SK-N-SH treated with all-trans-retinoic acid at 6 μM for 48 hours (cell line): ENCODE measurements at regions not wholly inside any gene's neighbourhood (a gene's known extent, or its start where the extent isn't known, plus 50 kb on each side); places are given as distances from the start of the nearest gene placed in this dataset.

Experiments
- ATAC-seq: fragments of 200-7000 bp; cut with Tn5 transposase; 3 replicates; pipeline ENCODE4 v1.9.1; 2020; ENCODE audit warnings: mild to moderate bottlenecking, moderate library complexity
- ARNTL ChIP-seq: fragments of 450-650 bp; formaldehyde crosslinking; IDR thresholded peaks from 2 replicates; pipeline ENCODE4 v1.5.0; 2020; ENCODE audit warnings: low read depth, mild to moderate bottlenecking, moderate library complexity, borderline replicate concordance
- BACH2 ChIP-seq: fragments of 250-450 bp; sonication (Bioruptor Pico); IDR thresholded peaks from 2 replicates; pipeline ENCODE4 v1.9.0; 2021; ENCODE audit warnings: mild to moderate bottlenecking, borderline replicate concordance
- CSDC2 ChIP-seq: fragments of 250-450 bp; sonication (Bioruptor Pico); IDR thresholded peaks from 2 replicates; pipeline ENCODE4 v1.5.0; 2020; ENCODE audit warnings: mild to moderate bottlenecking, moderate library complexity
- ESRRG ChIP-seq: fragments of 250-450 bp; sonication (Bioruptor Pico); IDR thresholded peaks from 2 replicates; pipeline ENCODE4 v1.6.1; 2021; ENCODE audit warnings: mild to moderate bottlenecking
- GLIS3 ChIP-seq: fragments of 250-450 bp; sonication (Bioruptor Pico); IDR thresholded peaks from 2 replicates; pipeline ENCODE4 v1.5.0; 2020; ENCODE audit warnings: mild to moderate bottlenecking, moderate library complexity
- ISL1 ChIP-seq: fragments of 250-450 bp; sonication (Bioruptor Pico); IDR thresholded peaks from 2 replicates; pipeline ENCODE4 v2.1.2; 2022; ENCODE audit warnings: mild to moderate bottlenecking, moderate library complexity
- OSR1 ChIP-seq: fragments of 250-450 bp; sonication (Bioruptor Pico); IDR thresholded peaks from 2 replicates; pipeline ENCODE4 v1.8.0; 2022; ENCODE audit warnings: moderate library complexity, mild to moderate bottlenecking, inconsistent platforms
- PPARA ChIP-seq: fragments of 250-450 bp; sonication (Bioruptor Pico); IDR thresholded peaks from 2 replicates; pipeline ENCODE4 v1.5.0; 2020; ENCODE audit warnings: mild to moderate bottlenecking, borderline replicate concordance
- RARB ChIP-seq: fragments of 250-450 bp; sonication (Bioruptor Pico); IDR thresholded peaks from 2 replicates; pipeline ENCODE4 v1.8.0; 2021; ENCODE audit warnings: mild to moderate bottlenecking, moderate library complexity
- SNAI2 ChIP-seq: fragments of 250-450 bp; sonication (Bioruptor Pico); IDR thresholded peaks from 2 replicates; pipeline ENCODE4 v1.5.0; 2020; ENCODE audit warnings: mild to moderate bottlenecking, moderate library complexity
- TCF4 ChIP-seq: fragments of 250-450 bp; sonication (Bioruptor Pico); IDR thresholded peaks from 2 replicates; pipeline ENCODE4 v1.8.0; 2021; ENCODE audit warnings: mild to moderate bottlenecking, moderate library complexity, borderline replicate concordance
- TOX ChIP-seq: fragments of 250-450 bp; sonication (Bioruptor Pico); IDR thresholded peaks from 2 replicates; pipeline ENCODE4 v1.8.0; 2021; ENCODE audit warnings: mild to moderate bottlenecking, moderate library complexity, borderline replicate concordance
- ZC3H10 ChIP-seq: fragments of 250-450 bp; sonication (Bioruptor Pico); IDR thresholded peaks from 2 replicates; pipeline ENCODE4 v1.5.1; 2021; ENCODE audit warnings: mild to moderate bottlenecking, moderate library complexity
- ZFP3 ChIP-seq: fragments of 250-450 bp; sonication (Bioruptor Pico); IDR thresholded peaks from 2 replicates; pipeline ENCODE4 v1.5.0; 2020; ENCODE audit warnings: mild to moderate bottlenecking, moderate library complexity
- ZFP30 ChIP-seq: fragments of 450-650 bp; formaldehyde crosslinking; IDR thresholded peaks from 2 replicates; pipeline ENCODE4 v1.5.0; 2022; ENCODE audit warnings: mild to moderate bottlenecking, moderate library complexity
- ZNF565 ChIP-seq: fragments of 450-650 bp; formaldehyde crosslinking; conservative IDR thresholded peaks from 2 replicates; pipeline ENCODE4 v1.5.0; 2020; ENCODE audit warnings: low read depth, mild to moderate bottlenecking, moderate library complexity
- ZNF70 ChIP-seq: fragments of 450-650 bp; formaldehyde crosslinking; IDR thresholded peaks from 2 replicates; pipeline ENCODE4 v1.5.0; 2020; ENCODE audit warnings: mild to moderate bottlenecking, moderate library complexity
- TF ChIP-seq, protein P1 (sequence below): fragments of 250-450 bp; sonication (Bioruptor Pico); IDR thresholded peaks from 2 replicates; pipeline ENCODE4 v1.5.0; 2020; ENCODE audit warnings: mild to moderate bottlenecking, moderate library complexity
- TF ChIP-seq, protein P2 (sequence below): fragments of 250-450 bp; sonication (Bioruptor Pico); IDR thresholded peaks from 2 replicates; pipeline ENCODE4 v1.8.0; 2021; ENCODE audit warnings: low read depth, mild to moderate bottlenecking, moderate library complexity, borderline replicate concordance
- TF ChIP-seq, protein P3 (sequence below): fragments of 250-450 bp; sonication (Bioruptor Pico); IDR thresholded peaks from 2 replicates; pipeline ENCODE4 v1.5.1; 2021; ENCODE audit warnings: mild to moderate bottlenecking, moderate library complexity
- TF ChIP-seq, protein P4 (sequence below): fragments of 250-450 bp; sonication (Bioruptor Pico); IDR thresholded peaks from 2 replicates; pipeline ENCODE4 v1.8.0; 2020; ENCODE audit warnings: mild to moderate bottlenecking, moderate library complexity, borderline replicate concordance
- TF ChIP-seq, protein P5 (sequence below): fragments of 250-450 bp; sonication (Bioruptor Pico); IDR thresholded peaks from 2 replicates; pipeline ENCODE4 v1.5.1; 2020; ENCODE audit warnings: low read depth, mild to moderate bottlenecking, moderate library complexity

DNA sequence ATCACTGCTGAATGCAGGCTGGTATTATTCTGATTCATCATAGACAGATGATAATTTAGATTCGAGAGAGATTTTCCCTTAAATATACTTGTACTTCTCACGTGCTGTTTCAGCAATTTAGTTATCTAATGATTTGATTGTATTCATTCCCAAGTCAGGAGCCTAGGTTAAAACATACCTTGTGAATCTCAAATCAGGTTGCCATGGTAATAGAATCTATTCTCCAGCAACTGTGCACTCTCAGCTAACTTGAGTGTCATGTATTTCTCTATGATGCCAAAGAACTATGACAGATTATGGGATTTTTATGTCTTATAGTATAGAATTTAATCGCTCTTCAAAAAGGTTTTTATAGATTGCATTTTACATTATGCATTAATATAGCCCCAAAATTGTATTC, 315.3 kb downstream of the GABRG2 start:
- ATAC-seq: no peak
- TF ChIP-seq ZFP30 (no peak), SNAI2 (CRISPR knock-in tag) (no peak), CSDC2 (CRISPR knock-in tag) (no peak), TOX (CRISPR knock-in tag) (no peak), BACH2 (CRISPR knock-in tag) (no peak), TCF4 (no peak), OSR1 (CRISPR knock-in tag) (no peak), ZFP3 (CRISPR knock-in tag) (no peak), ISL1 (no peak), GLIS3 (CRISPR knock-in tag) (no peak), ARNTL (no peak), ZC3H10 (CRISPR knock-in tag) (no peak), ESRRG (CRISPR knock-in tag) (no peak), ZNF70 (CRISPR knock-in tag) (no peak), RARB (CRISPR knock-in tag) (no peak)
- TF ChIP-seq, protein P1, sequence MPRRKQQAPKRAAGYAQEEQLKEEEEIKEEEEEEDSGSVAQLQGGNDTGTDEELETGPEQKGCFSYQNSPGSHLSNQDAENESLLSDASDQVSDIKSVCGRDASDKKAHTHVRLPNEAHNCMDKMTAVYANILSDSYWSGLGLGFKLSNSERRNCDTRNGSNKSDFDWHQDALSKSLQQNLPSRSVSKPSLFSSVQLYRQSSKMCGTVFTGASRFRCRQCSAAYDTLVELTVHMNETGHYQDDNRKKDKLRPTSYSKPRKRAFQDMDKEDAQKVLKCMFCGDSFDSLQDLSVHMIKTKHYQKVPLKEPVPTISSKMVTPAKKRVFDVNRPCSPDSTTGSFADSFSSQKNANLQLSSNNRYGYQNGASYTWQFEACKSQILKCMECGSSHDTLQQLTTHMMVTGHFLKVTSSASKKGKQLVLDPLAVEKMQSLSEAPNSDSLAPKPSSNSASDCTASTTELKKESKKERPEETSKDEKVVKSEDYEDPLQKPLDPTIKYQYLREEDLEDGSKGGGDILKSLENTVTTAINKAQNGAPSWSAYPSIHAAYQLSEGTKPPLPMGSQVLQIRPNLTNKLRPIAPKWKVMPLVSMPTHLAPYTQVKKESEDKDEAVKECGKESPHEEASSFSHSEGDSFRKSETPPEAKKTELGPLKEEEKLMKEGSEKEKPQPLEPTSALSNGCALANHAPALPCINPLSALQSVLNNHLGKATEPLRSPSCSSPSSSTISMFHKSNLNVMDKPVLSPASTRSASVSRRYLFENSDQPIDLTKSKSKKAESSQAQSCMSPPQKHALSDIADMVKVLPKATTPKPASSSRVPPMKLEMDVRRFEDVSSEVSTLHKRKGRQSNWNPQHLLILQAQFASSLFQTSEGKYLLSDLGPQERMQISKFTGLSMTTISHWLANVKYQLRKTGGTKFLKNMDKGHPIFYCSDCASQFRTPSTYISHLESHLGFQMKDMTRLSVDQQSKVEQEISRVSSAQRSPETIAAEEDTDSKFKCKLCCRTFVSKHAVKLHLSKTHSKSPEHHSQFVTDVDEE (CRISPR knock-in tag): no peak
- TF ChIP-seq, protein P2, sequence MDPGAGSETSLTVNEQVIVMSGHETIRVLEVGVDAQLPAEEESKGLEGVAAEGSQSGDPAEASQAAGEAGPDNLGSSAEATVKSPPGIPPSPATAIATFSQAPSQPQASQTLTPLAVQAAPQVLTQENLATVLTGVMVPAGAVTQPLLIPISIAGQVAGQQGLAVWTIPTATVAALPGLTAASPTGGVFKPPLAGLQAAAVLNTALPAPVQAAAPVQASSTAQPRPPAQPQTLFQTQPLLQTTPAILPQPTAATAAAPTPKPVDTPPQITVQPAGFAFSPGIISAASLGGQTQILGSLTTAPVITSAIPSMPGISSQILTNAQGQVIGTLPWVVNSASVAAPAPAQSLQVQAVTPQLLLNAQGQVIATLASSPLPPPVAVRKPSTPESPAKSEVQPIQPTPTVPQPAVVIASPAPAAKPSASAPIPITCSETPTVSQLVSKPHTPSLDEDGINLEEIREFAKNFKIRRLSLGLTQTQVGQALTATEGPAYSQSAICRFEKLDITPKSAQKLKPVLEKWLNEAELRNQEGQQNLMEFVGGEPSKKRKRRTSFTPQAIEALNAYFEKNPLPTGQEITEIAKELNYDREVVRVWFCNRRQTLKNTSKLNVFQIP (CRISPR knock-in tag): no peak
- TF ChIP-seq, protein P3, sequence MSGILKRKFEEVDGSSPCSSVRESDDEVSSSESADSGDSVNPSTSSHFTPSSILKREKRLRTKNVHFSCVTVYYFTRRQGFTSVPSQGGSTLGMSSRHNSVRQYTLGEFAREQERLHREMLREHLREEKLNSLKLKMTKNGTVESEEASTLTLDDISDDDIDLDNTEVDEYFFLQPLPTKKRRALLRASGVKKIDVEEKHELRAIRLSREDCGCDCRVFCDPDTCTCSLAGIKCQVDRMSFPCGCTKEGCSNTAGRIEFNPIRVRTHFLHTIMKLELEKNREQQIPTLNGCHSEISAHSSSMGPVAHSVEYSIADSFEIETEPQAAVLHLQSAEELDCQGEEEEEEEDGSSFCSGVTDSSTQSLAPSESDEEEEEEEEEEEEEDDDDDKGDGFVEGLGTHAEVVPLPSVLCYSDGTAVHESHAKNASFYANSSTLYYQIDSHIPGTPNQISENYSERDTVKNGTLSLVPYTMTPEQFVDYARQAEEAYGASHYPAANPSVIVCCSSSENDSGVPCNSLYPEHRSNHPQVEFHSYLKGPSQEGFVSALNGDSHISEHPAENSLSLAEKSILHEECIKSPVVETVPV (CRISPR knock-in tag): no peak
- TF ChIP-seq, protein P4, sequence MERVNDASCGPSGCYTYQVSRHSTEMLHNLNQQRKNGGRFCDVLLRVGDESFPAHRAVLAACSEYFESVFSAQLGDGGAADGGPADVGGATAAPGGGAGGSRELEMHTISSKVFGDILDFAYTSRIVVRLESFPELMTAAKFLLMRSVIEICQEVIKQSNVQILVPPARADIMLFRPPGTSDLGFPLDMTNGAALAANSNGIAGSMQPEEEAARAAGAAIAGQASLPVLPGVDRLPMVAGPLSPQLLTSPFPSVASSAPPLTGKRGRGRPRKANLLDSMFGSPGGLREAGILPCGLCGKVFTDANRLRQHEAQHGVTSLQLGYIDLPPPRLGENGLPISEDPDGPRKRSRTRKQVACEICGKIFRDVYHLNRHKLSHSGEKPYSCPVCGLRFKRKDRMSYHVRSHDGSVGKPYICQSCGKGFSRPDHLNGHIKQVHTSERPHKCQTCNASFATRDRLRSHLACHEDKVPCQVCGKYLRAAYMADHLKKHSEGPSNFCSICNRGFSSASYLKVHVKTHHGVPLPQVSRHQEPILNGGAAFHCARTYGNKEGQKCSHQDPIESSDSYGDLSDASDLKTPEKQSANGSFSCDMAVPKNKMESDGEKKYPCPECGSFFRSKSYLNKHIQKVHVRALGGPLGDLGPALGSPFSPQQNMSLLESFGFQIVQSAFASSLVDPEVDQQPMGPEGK: no peak

DNA sequence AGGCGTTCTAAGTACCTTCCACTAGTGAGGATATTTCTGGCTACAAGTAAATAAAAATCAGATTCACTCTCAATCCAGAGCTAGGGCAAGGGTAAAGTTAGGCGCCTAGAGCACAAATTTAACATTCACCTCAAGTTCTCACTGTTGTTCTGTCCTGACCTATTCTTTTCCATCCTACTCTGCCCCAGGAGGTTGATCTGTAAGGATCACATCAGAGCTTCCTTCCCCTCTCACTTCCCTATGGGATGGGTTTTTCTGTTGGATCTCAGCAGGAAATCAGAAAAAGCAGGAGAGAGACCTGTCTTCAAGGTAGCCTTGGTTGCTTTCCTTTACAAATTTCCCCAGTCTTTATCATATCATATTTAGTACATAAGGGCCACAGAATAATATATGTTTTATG, 316.7 kb downstream of the GABRG2 start:
- TF ChIP-seq ZNF565: no peak
- no peak for ATAC-seq

DNA sequence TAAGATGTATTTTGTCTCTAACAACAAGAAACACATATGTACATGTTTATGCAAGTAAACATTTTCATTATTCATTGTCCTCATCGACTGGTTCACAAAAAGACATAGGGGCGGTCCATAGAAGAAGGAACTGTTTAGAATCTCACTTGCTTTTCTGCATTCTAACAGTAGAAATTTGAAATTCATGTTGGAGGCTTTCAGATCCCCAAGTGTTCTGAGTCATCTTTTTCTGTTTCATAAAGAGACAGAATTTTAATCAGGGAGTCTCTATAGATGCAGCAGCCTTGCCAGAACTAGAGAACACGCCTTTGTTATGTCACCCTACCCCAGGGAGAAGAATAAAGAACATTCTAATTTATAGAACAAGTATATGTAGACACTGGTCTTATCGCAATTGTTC, 324.3 kb downstream of the GABRG2 start:
- ATAC-seq: no peak

DNA sequence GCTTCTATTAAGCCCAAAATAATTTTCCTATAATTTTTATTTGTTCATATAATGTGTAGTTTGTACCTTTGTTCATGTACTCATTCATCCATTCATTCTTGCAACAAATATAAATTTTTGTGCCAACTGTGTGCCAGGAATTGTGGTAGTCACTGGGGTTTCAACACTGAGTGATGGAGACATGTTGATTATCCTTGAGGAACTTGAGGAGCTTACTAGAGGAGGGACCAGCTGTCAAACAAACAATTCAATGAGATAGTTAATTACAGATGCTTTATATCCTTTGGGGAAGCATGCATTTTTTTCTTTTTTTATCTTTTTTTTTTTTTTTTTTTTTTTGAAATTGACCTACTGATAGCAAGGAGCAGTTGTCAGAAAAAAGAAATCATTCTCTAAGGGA, 324.8 kb downstream of the GABRG2 start:
- no peak for ATAC-seq
- TF ChIP-seq TOX (CRISPR knock-in tag) (no peak), ZFP3 (CRISPR knock-in tag) (no peak), PPARA (no peak), BACH2 (CRISPR knock-in tag) (no peak), TCF4 (no peak), SNAI2 (CRISPR knock-in tag) (no peak), ZC3H10 (CRISPR knock-in tag) (no peak), ISL1 (no peak), ESRRG (CRISPR knock-in tag) (no peak), GLIS3 (CRISPR knock-in tag) (no peak), OSR1 (CRISPR knock-in tag) (no peak), ZNF70 (CRISPR knock-in tag) (no peak), CSDC2 (CRISPR knock-in tag) (no peak), ZNF565 (no peak), ZFP30 (no peak)
- TF ChIP-seq, protein P3 (CRISPR knock-in tag): no peak
- TF ChIP-seq, protein P5, sequence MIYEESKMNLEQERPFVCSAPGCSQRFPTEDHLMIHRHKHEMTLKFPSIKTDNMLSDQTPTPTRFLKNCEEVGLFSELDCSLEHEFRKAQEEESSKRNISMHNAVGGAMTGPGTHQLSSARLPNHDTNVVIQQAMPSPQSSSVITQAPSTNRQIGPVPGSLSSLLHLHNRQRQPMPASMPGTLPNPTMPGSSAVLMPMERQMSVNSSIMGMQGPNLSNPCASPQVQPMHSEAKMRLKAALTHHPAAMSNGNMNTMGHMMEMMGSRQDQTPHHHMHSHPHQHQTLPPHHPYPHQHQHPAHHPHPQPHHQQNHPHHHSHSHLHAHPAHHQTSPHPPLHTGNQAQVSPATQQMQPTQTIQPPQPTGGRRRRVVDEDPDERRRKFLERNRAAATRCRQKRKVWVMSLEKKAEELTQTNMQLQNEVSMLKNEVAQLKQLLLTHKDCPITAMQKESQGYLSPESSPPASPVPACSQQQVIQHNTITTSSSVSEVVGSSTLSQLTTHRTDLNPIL (CRISPR knock-in tag): no peak
- TF ChIP-seq, protein P1 (CRISPR knock-in tag): no peak
- TF ChIP-seq, all 23 proteins: peak for 0

More for the DNA sequence above, 324.3 kb downstream of the GABRG2 start:
- TF ChIP-seq ZNF565 (no peak), GLIS3 (CRISPR knock-in tag) (no peak), ISL1 (no peak), CSDC2 (CRISPR knock-in tag) (no peak), RARB (CRISPR knock-in tag) (no peak)
